CD4-positive, alpha-beta T cell (primary cell): ENCODE measurements at regions not wholly inside any gene's neighbourhood (a gene's known extent, or its start where the extent isn't known, plus 50 kb on each side); places are given as distances from the start of the nearest gene placed in this dataset.

Experiments
- ATAC-seq: fragments of 200-7000 bp; cut with Tn5 transposase; one replicate; pipeline ENCODE4 v1.10.0; 2022; ENCODE audit warnings: mild to moderate bottlenecking; ENCODE audit not compliant: poor library complexity
- CTCF ChIA-PET: fragments of 350-600 bp; sonication (Branson Sonifier 250); formaldehyde crosslinking; loops from one replicate; lab custom pipeline; 2021; ENCODE audit warnings: antibody characterized with exemption, inconsistent platforms; lab: Charles Lee
- POLR2A ChIA-PET: fragments of 350-600 bp; sonication (Branson Sonifier 250); formaldehyde crosslinking; loops from one replicate; lab custom pipeline; 2021; ENCODE audit warnings: antibody characterized with exemption, inconsistent platforms; lab: Charles Lee
- DNase-seq, 14 experiments: peaks; one replicate each; pipeline ENCODE4 v3.0.0-alpha.2; 2013 to 2020; ENCODE audit warnings: mixed read lengths in 2 of 14
- H3K27ac ChIP-seq, 2 donors: one replicate each; pipeline versions ENCODE4 v1.5.1 to v1.7.0; 2013; ENCODE audit warnings: low read length in 2 of 2, low read depth in 1 of 2, mild to moderate bottlenecking in 1 of 2
- H3K27me3 ChIP-seq, 2 experiments: 1 replicate in 1 of 2; 2 replicates in 1 of 2; pipeline versions ENCODE4 v1.6.1 to v1.7.0; 2013; ENCODE audit warnings: low read length in 2 of 2, control low read depth in 1 of 2, mild to moderate bottlenecking in 1 of 2, moderate library complexity in 1 of 2; ENCODE audit not compliant: insufficient read depth in 2 of 2, control insufficient read depth in 1 of 2
- H3K36me3 ChIP-seq: one replicate; pipeline ENCODE4 v1.6.1; 2013; ENCODE audit warnings: low read length, control low read depth; ENCODE audit not compliant: insufficient read depth
- H3K4me1 ChIP-seq: one replicate; pipeline ENCODE4 v1.6.1; 2013; ENCODE audit warnings: low read length, control low read depth; ENCODE audit not compliant: insufficient read depth
- H3K4me3 ChIP-seq: one replicate; pipeline ENCODE4 v1.5.1; 2013; ENCODE audit warnings: mild to moderate bottlenecking, low read length, moderate library complexity
- H3K9me3 ChIP-seq, 2 experiments: 1 replicate in 1 of 2; 2 replicates in 1 of 2; pipeline versions ENCODE4 v1.6.1 to v1.7.0; 2013; ENCODE audit warnings: low read length in 2 of 2, mild to moderate bottlenecking in 2 of 2, control low read depth in 1 of 2, moderate library complexity in 1 of 2; ENCODE audit not compliant: control insufficient read depth in 1 of 2, insufficient read depth in 1 of 2
- H3K27ac Mint-ChIP-seq: one replicate; pipeline ENCODE4 v1.8.0; 2020; ENCODE audit warnings: mixed read lengths
- H3K27me3 Mint-ChIP-seq: one replicate; pipeline ENCODE4 v1.8.0; 2021; ENCODE audit warnings: mixed read lengths
- H3K36me3 Mint-ChIP-seq: one replicate; pipeline ENCODE4 v1.8.0; 2021; ENCODE audit warnings: low read depth, mixed read lengths
- H3K4me1 Mint-ChIP-seq: one replicate; pipeline ENCODE4 v1.8.0; 2021; ENCODE audit warnings: low read depth, mixed read lengths
- H3K4me3 Mint-ChIP-seq: one replicate; pipeline ENCODE4 v1.8.0; 2020; ENCODE audit warnings: mild to moderate bottlenecking, mixed read lengths
- H3K9me3 Mint-ChIP-seq: one replicate; pipeline ENCODE4 v1.8.0; 2020; ENCODE audit warnings: mixed read lengths
- intact Hi-C, 2 experiments: fragments of 100-400 bp; cut with DNase I in 1 of 2; cut with micrococcal nuclease in 1 of 2; formaldehyde crosslinking; loops; one replicate each; pipeline versions ENCODE4 v1.15.1 to v1.9.0; 2023 to 2025; cut with DNase I, micrococcal nuclease
- TF ChIP-seq, protein P1 (sequence below): fragments of 200-600 bp; IDR thresholded peaks from one replicate; pipeline ENCODE4 v1.8.0; 2022; ENCODE audit warnings: antibody characterized with exemption, mild to moderate bottlenecking

DNA sequence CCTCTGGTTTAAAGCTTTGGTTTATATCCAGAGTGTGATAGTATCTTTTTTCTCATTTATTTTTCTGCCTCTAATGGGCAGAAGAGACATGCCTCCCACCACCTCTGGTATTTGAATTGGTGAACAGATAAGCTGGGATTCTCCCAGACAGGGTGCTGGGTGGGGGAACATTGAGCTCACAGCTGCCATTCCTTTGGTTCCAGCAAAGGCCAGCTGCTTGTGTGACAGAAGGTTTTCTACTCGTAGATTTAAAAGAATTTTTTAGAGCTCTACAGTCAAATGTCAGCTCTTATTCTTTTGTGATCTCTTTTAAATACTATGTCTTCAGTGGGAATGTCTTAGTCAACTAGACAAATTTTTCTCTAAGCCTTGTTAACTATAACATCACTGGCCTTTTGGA, 54.7 kb upstream of the ADAMTS16 start:
- H3K9me3 Mint-ChIP-seq = no peaks in the 10 kb centered on the region
- CTCF ChIA-PET = no interaction called here
- no peaks in the 10 kb centered on the region for H3K4me1 ChIP-seq

DNA sequence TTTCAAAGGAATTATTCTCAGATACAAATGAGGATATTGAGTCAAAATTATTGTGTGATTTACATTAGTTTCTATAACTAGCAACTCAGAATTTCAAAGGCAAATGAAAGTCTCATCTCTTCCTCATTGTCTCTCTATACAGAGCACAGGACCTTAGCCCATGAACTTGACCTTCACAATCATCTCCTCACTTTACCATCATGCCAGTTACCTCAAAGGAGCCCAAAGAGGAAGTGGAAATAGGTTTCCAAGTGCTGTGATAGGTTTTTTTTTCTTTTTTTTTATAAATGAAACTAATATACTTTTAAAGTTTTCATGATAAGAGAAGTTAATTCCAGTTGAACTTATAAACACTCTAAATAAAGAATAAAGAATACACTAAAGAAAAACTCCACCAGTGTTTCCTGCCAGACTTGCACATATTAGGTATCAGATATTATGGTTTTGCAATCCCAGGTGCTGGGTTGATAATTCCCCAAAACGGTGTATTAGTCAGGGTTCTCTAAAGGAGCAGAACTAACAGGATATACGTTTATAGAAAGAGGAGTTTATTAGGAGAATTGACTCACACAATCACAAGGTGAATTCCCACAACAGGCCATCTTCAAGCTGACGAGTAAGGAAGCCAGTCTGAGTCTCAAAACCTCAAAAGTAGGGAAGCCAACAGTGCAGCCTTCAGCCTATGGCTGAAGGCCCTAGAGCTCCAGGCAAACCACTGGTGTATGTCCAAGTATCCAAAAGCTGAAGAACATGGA, 50.1 kb upstream of the ADAMTS16 start:
- H3K4me1 Mint-ChIP-seq = no peaks in the 10 kb centered on the region
- CTCF ChIA-PET = no interaction called here
- no peaks in the 10 kb centered on the region for H3K27me3 ChIP-seq
- no peak overlapping the region for H3K4me3 ChIP-seq
- no peaks in the 10 kb centered on the region for H3K27me3 Mint-ChIP-seq
- intact Hi-C loops = no loop called here
- H3K4me1 ChIP-seq = no peaks in the 10 kb centered on the region
- H3K27ac Mint-ChIP-seq = no peak overlapping the region
- TF ChIP-seq, protein P1, sequence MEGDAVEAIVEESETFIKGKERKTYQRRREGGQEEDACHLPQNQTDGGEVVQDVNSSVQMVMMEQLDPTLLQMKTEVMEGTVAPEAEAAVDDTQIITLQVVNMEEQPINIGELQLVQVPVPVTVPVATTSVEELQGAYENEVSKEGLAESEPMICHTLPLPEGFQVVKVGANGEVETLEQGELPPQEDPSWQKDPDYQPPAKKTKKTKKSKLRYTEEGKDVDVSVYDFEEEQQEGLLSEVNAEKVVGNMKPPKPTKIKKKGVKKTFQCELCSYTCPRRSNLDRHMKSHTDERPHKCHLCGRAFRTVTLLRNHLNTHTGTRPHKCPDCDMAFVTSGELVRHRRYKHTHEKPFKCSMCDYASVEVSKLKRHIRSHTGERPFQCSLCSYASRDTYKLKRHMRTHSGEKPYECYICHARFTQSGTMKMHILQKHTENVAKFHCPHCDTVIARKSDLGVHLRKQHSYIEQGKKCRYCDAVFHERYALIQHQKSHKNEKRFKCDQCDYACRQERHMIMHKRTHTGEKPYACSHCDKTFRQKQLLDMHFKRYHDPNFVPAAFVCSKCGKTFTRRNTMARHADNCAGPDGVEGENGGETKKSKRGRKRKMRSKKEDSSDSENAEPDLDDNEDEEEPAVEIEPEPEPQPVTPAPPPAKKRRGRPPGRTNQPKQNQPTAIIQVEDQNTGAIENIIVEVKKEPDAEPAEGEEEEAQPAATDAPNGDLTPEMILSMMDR = no peak
- POLR2A ChIA-PET = no interaction called here
- no peaks in the 10 kb centered on the region for H3K36me3 ChIP-seq
- no peaks in the 10 kb centered on the region for H3K36me3 Mint-ChIP-seq
- H3K27ac ChIP-seq = no peak overlapping the region
- DNase-seq (no peak), ATAC-seq (no peak)
- no peak overlapping the region for H3K4me3 Mint-ChIP-seq
- H3K9me3 Mint-ChIP-seq = no peaks in the 10 kb centered on the region
- H3K9me3 ChIP-seq = no peaks in the 10 kb centered on the region

More for the DNA sequence above, 54.7 kb upstream of the ADAMTS16 start:
- no peaks in the 10 kb centered on the region for H3K36me3 ChIP-seq
- no peak for DNase-seq
- POLR2A ChIA-PET = no interaction called here
- no peaks in the 10 kb centered on the region for H3K27me3 Mint-ChIP-seq
- H3K27ac ChIP-seq = no peak overlapping the region
- intact Hi-C loops = no loop called here
- no peaks in the 10 kb centered on the region for H3K9me3 ChIP-seq
- H3K4me3 ChIP-seq = no peak overlapping the region
- no peaks in the 10 kb centered on the region for H3K27me3 ChIP-seq
- TF ChIP-seq, protein P1 = no peak
- no peaks in the 10 kb centered on the region for H3K36me3 Mint-ChIP-seq
- ATAC-seq = no peak
- no peak overlapping the region for H3K4me3 Mint-ChIP-seq
- no peak overlapping the region for H3K27ac Mint-ChIP-seq
- no peaks in the 10 kb centered on the region for H3K4me1 Mint-ChIP-seq
